ENCODE measurements at regions not wholly inside any gene's neighbourhood (a gene's known extent, or its start where the extent isn't known, plus 50 kb on each side); places are given as distances from the start of the nearest gene placed in this dataset.

DNA sequence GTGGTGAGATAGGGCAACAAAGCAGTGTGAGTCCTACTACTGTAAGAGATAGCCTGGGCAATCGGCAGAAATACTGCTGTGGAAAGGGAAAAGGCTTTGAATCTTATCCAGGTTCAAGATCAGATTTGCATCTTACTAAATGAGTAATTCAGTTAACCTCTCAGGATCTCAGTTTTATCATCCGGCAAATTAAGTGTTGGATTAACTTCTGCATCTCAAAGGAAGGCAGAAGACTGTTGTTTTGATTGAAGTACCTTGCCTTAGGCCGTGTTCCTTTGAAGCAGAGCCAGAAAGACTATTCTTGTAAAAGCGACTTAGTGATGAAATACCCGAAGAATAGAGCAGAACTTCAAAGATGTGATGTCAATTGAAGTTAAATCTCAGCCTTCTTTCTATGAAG is 612.9 kb upstream of the USP24 start:
- BruUV-seq (replicated peaks), result no TSS peak
- Mint-ChIP-seq H3K4me1 (ENCODE audit: low read depth, unreplicated experiment) (no peaks in the 10 kb centered on the region), H3K27ac (ENCODE audit: unreplicated experiment) (no peak overlapping the region), H3K4me3 (ENCODE audit: low read depth, unreplicated experiment) (no peak overlapping the region), H3K36me3 (ENCODE audit: insufficient read depth, unreplicated experiment) (no peaks in the 10 kb centered on the region), H3K27me3 (ENCODE audit: unreplicated experiment) (no peaks in the 10 kb centered on the region), H3K9me3 (ENCODE audit: low read depth, unreplicated experiment) (peaks cover 3% of the 10 kb centered on the region)
- intact Hi-C loops (cut with micrococcal nuclease; ENCODE audit: unreplicated experiment), result no loop called here
- no peak for DNase-seq
- TF ChIP-seq CTCF (IDR thresholded peaks at IDR 0.05; ENCODE audit: unreplicated experiment), result no peak
- CTCF ChIA-PET, result no interaction called here

DNA sequence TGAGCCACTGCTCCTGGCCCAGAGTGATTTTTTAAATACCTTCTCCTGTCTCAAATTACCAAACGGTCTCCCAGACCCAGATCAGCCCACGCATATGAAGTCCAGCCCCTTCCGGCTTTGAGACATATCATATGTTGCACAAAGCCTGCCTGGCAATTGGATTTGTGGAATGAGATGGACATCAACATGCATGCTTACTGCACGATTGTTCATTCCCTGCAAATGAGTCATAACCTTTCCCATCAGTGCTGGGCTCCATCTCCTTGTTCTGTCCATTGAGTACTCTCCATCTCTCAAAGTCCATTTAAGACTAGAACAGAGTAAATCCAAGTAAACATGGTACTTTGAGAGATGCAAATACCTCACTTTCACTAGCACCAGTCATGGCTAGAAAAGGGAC is 612.2 kb upstream of the USP24 start:
- BruUV-seq (replicated peaks), result no TSS peak
- no peak for TF ChIP-seq CTCF (IDR thresholded peaks at IDR 0.05; ENCODE audit: unreplicated experiment)
- no peak for DNase-seq
- CTCF ChIA-PET, result no interaction called here
- no peak overlapping the region for H3K27ac Mint-ChIP-seq (ENCODE audit: unreplicated experiment)
- H3K4me3 Mint-ChIP-seq (ENCODE audit: low read depth, unreplicated experiment), result no peak overlapping the region
- intact Hi-C loops (cut with micrococcal nuclease; ENCODE audit: unreplicated experiment), result no loop called here
- H3K4me1 Mint-ChIP-seq (ENCODE audit: low read depth, unreplicated experiment), result no peaks in the 10 kb centered on the region
- H3K36me3 Mint-ChIP-seq (ENCODE audit: insufficient read depth, unreplicated experiment), result no peaks in the 10 kb centered on the region
- no peaks in the 10 kb centered on the region for H3K27me3 Mint-ChIP-seq (ENCODE audit: unreplicated experiment)
- peaks cover 3% of the 10 kb centered on the region for H3K9me3 Mint-ChIP-seq (ENCODE audit: low read depth, unreplicated experiment)

DNA sequence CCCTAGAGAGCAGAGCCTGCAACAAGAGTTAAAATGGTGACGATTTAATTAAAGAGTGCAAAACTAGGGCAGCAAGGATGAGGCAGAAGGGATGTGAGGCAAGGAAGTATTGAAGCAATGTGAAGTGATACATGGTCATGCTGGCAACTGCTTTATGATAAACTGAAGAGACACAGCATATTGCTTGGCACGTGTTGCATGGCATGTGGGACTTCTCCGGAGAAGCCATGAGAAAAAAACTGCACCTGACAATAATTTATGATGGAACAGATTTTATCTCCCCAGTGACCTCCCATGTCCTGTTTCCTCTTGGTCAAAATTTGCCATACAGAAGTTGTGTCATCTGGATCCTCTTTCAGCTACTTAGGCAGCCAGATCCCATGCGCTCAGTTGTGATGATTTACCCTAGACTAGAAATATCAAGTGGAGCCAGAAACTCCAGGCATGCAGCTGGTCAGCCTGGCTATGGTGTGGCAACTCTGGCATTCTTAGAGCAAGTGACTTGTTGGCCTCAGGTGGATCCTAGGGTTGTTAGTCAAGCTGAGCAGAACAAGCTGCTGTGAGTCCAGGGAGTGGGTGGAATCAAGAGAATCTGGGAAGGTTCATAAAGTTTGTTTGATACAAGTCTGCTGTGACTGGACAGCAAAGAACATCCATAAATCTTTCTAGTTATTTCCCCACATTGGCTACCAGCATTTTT is 611.4 kb upstream of the USP24 start:
- H3K27me3 Mint-ChIP-seq (ENCODE audit: unreplicated experiment), result no peaks in the 10 kb centered on the region
- peaks cover 3% of the 10 kb centered on the region for H3K9me3 Mint-ChIP-seq (ENCODE audit: low read depth, unreplicated experiment)
- no TSS peak for BruUV-seq (replicated peaks)
- no peak overlapping the region for H3K4me3 Mint-ChIP-seq (ENCODE audit: low read depth, unreplicated experiment)
- CTCF ChIA-PET, result no interaction called here
- no peak for DNase-seq
- H3K36me3 Mint-ChIP-seq (ENCODE audit: insufficient read depth, unreplicated experiment), result no peaks in the 10 kb centered on the region
- no peak overlapping the region for H3K27ac Mint-ChIP-seq (ENCODE audit: unreplicated experiment)
- intact Hi-C loops (cut with micrococcal nuclease; ENCODE audit: unreplicated experiment), result no loop called here
- H3K4me1 Mint-ChIP-seq (ENCODE audit: low read depth, unreplicated experiment), result no peaks in the 10 kb centered on the region
- TF ChIP-seq CTCF (IDR thresholded peaks at IDR 0.05; ENCODE audit: unreplicated experiment), result no peak

DNA sequence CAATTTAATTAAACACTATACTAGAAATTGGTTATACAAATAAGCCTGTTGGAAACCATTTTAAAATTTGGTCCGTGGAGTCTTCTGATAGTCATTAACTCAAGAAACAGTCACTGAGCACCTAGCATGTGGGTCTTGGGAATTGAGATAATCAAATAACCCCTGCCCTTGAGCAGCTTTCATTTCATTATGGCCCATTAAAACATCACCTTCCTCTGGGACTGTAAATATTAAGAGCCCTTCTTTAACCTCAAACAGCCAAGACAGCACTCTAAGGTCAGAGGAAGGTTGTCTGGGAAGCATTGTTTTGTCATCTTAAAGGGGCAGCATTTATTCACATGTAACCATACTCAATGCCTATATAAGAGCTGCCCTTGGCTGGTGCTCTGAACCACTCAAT is 610.3 kb upstream of the USP24 start:
- Mint-ChIP-seq H3K27ac (ENCODE audit: unreplicated experiment) (no peak overlapping the region), H3K9me3 (ENCODE audit: low read depth, unreplicated experiment) (peaks cover 3% of the 10 kb centered on the region), H3K4me3 (ENCODE audit: low read depth, unreplicated experiment) (no peak overlapping the region), H3K4me1 (ENCODE audit: low read depth, unreplicated experiment) (no peaks in the 10 kb centered on the region), H3K27me3 (ENCODE audit: unreplicated experiment) (no peaks in the 10 kb centered on the region), H3K36me3 (ENCODE audit: insufficient read depth, unreplicated experiment) (no peaks in the 10 kb centered on the region)
- no peak for DNase-seq
- CTCF ChIA-PET, result interaction anchor here (0.6 kb wide), 1 partner anchor 149 kb away, joined by 4 read pairs; no protein-coding TSS in a partner anchor
- no TSS peak for BruUV-seq (replicated peaks)
- intact Hi-C loops (cut with micrococcal nuclease; ENCODE audit: unreplicated experiment), result no loop called here
- TF ChIP-seq CTCF (IDR thresholded peaks at IDR 0.05; ENCODE audit: unreplicated experiment), result no peak

All from Calu3 (cell line).